Ureter (tissue), 1 donor: ENCODE measurements at regions not wholly inside any gene's neighbourhood (a gene's known extent, or its start where the extent isn't known, plus 50 kb on each side); places are given as distances from the start of the nearest gene placed in this dataset.

Source experiments
- DNase-seq: peaks from one replicate; pipeline ENCODE4 v3.0.0-alpha.2; 2020; ENCODE audit warnings: low spot score
- donor health status: DM: yes; HTN: yes; CAD: no.

- DNase-seq: no peak
Measured at GRCh38 chr18:27826101-27826500, 350.8 kb downstream of the CDH2 start.

GRCh38 chr18:27825689-27826088 is 351.2 kb downstream of the CDH2 start:
- DNase-seq: no peak

- DNase-seq: no peak
Measured at GRCh38 chr18:27824841-27825681, 351.9 kb downstream of the CDH2 start.

DNA sequence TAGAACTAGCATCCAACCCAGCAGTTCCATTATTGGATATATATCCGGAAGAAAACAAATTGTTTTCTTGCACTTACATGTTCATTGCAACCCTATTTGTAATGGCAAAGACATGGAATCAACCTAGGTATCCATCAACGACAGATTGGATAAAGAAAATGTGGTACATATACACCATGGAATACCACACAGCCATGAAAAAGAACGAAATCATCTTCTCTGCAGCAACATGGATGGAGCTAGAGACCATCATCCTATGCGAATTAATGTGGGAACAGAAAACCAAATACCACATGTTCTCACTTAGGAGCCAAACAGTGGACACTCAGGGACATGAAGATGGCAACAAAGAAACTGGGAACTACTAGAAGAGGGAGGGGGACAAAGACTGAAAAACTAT is 352.7 kb downstream of the CDH2 start:
- no peak for DNase-seq

- no peak for DNase-seq
Measured at GRCh38 chr18:27823053-27823452, 353.9 kb downstream of the CDH2 start.

GRCh38 chr18:27808683-27809082 is 368.2 kb downstream of the CDH2 start:
- no peak for DNase-seq

DNA sequence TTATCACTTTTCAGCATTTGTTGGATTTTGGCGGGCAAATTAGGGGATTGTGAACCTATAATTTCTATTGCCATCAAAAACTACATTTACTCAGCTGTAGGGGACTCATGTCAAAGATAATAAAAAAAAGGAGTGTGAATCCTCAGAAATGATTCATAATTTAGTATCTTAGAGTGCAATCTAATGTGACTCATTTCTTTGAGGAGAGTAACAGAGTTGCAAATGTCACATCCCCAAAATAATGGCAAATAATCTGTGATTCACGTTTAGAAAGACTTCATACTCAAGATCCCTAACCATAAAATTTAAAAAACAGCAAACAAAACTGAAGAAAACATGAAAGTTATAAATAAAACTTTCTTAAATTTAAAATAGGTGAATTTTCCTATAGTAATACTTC is 373.0 kb downstream of the CDH2 start:
- no peak for DNase-seq

DNA sequence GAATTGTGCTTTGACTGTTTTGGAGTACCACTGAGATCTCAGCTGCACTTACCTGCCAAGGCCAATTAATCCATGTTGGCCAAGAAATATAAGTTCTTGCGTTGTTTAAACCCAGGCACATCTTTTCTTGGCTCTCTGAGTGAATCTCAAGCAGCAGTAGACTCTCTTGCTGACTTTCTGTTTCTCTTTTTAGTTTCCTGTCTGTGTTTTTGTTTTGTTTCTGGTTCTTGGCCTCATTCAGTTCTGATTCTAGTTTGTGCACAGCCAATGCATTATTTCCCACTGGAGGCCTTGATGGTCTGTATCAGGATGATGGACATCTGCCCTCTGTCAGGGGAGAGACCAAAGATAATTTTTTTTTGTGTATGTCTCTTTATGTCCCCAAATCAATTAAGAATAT is 379.4 kb downstream of the CDH2 start:
- no peak for DNase-seq

DNA sequence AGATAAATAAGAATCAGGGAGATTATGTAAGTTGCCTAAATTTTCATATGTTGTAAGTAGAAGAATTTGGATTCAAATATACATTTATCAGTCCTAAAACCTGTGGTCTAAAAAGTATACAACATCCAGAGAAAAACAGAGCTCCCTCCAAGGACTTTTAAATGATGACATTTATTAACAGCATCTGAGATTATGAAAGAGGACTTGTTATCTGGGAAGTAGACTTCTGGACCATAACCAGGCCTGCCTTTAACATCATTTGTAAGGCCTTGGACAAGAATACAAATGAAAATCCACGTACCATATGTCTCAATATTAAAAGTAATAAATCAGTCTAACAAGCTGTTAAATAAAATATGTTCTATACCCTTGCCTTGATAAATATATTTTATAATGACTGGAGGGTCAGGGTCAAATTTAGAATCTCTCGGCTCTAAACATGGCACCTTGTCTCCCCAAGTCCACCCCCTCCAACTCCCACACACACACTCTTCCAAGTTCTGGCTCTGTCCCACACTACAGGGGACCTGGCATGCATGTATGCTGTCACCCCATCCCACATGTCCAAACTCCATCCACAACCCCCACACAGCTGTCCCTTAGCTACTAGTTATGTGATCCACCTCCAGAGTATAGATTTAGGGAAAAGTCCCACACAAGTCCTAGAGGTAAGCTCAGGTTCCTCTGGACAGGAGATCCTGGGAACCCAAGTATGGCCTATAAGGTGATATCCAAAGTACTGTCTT is 382.6 kb downstream of the CDH2 start:
- DNase-seq: no peak

- DNase-seq: no peak
Measured at GRCh38 chr18:27793013-27793785, 383.7 kb downstream of the CDH2 start.

GRCh38 chr18:27789406-27789805 is 387.5 kb downstream of the CDH2 start:
- no peak for DNase-seq

- DNase-seq: no peak
Measured at GRCh38 chr18:27787547-27787946, 389.4 kb downstream of the CDH2 start.

DNA sequence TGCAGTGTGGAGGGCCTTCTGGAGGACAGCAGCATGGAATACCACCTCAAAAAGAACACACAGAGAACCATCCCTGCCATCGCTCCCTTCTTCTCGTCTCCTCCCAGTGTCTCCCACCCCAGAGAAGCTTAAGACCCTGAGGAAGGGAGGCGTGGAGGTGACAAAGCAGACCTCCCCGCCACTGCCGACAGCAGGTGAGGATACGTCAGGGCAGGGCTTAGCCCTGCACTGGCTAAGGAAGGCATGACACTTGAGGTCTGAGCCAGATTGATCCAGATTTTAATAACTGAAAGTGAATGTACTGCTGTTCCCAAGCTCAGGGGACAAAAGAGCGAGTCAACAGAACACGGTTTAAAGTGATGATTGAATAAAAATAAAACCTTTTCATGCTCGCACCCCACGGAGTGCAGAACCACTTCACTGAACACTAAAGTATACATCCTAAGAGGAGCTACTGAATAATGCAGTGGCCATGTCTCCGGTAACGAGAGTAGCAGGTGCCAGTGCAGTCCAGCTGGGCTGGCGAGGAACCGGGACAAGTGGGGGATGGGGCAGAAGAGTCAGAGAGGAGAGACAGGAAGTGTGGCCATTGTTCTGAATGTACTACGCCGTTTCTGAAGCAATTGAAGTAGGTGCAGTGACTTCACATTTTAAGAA is 391.0 kb downstream of the CDH2 start:
- no peak for DNase-seq

- no peak for DNase-seq
Measured at GRCh38 chr18:27780061-27780745, 396.7 kb downstream of the CDH2 start.

GRCh38 chr18:27778925-27779324 is 398.0 kb downstream of the CDH2 start:
- DNase-seq: no peak

DNA sequence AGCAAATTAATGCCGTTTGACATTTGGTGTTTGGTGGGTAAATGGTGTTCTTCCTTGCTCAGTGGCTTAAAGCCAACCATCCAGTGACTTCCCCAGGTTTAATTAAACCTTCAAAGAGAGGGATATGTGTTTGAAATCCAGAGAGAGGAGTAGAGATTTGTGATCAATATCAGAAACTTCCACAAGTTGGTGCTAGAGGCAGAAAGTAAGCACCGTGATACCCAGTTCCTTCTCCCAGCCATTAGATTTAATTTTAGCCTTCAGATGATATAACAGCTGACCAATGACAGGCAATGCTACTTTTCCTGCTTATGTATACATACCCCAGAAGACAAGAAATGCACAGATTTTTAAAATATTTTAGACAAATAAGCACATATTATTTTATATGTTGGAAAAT is 398.5 kb downstream of the CDH2 start:
- no peak for DNase-seq

GRCh38 chr18:27772081-27772480 is 404.8 kb downstream of the CDH2 start:
- DNase-seq: no peak

DNA sequence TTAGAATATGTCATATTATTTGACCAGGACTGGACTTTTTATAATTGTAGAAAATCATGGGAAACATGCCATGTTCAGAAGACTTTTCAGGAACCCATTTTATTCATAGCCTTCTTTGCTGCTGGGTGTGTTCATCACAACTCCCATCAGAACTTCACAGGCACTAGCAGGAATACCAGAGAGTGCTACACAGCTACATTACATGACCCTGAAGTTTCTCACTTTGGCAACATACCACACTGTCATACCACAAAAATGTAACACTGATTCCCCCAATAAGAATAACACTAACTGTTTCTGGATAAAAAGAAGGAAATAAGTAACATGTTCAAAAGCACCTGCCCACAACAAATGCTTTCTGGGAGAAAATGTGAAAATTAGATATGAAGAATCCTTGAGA is 405.4 kb downstream of the CDH2 start:
- DNase-seq: no peak

- DNase-seq: no peak
Measured at GRCh38 chr18:27769152-27769551, 407.8 kb downstream of the CDH2 start.

- no peak for DNase-seq
Measured at GRCh38 chr18:27763936-27764335, 413.0 kb downstream of the CDH2 start.

GRCh38 chr18:27763341-27763740 is 413.6 kb downstream of the CDH2 start:
- DNase-seq: no peak
